Osteoblast (primary cell): ENCODE measurements at regions not wholly inside any gene's neighbourhood (a gene's known extent, or its start where the extent isn't known, plus 50 kb on each side); places are given as distances from the start of the nearest gene placed in this dataset.
A peak's percentile ranks its signal among the peaks of the same experiment; 100 is the strongest.
"Not testable (repeated sequence)": the region's sequence is repeated elsewhere in the genome, so short reads cannot be mapped to it uniquely, and the experiment has no call there.

Source experiments
- DNase-seq: peaks from one replicate; pipeline ENCODE4 v3.0.0; 2011; ENCODE audit warnings: low spot score, mixed read lengths; ENCODE audit not compliant: insufficient read length; ENCODE audit errors: missing footprints
- H2AFZ ChIP-seq: 2 replicates; pipeline ENCODE4 v1.6.0; 2011; ENCODE audit warnings: mild to moderate bottlenecking, low read length
- H3K27ac ChIP-seq: 2 replicates; pipeline ENCODE4 v1.5.1; 2011; ENCODE audit warnings: mild to moderate bottlenecking, low read depth, low read length, moderate library complexity
- H3K27me3 ChIP-seq: 2 replicates; pipeline ENCODE4 v1.6.0; 2012; ENCODE audit warnings: mild to moderate bottlenecking, control low read depth, inconsistent platforms, low read length, moderate library complexity; ENCODE audit not compliant: insufficient read depth
- H3K36me3 ChIP-seq: 2 replicates; pipeline ENCODE4 v1.5.1; 2011; ENCODE audit warnings: mild to moderate bottlenecking, low read length, control low read depth, moderate library complexity; ENCODE audit not compliant: insufficient read depth
- H3K4me1 ChIP-seq: 2 replicates; pipeline ENCODE4 v1.5.1; 2011; ENCODE audit warnings: mild to moderate bottlenecking, low read length, control low read depth, moderate library complexity; ENCODE audit not compliant: insufficient read depth
- H3K4me2 ChIP-seq: 2 replicates; pipeline ENCODE4 v1.6.0; 2011; ENCODE audit warnings: mild to moderate bottlenecking, low read length; ENCODE audit not compliant: insufficient read depth
- H3K4me3 ChIP-seq: fragments of 200-600 bp; sonication (generic); 3 replicates; pipeline ENCODE4 v1.5.1; 2012; ENCODE audit warnings: mild to moderate bottlenecking, low read length, inconsistent platforms; ENCODE audit not compliant: insufficient read depth
- H3K79me2 ChIP-seq: 2 replicates; pipeline ENCODE4 v1.6.0; 2012; ENCODE audit warnings: mild to moderate bottlenecking, low read length, control low read depth, inconsistent platforms; ENCODE audit not compliant: insufficient read depth
- H3K9me3 ChIP-seq: 2 replicates; pipeline ENCODE4 v1.5.1; 2011; ENCODE audit warnings: low read depth, low read length, control low read depth
- H4K20me1 ChIP-seq: 2 replicates; pipeline ENCODE4 v1.6.0; 2012; ENCODE audit warnings: mild to moderate bottlenecking, low read length, control low read depth; ENCODE audit not compliant: insufficient read depth
- TF ChIP-seq, protein P1 (sequence below): IDR thresholded peaks from 2 replicates; pipeline ENCODE4 v1.5.1; 2011; ENCODE audit warnings: mild to moderate bottlenecking, low read depth, low read length, moderate library complexity; ENCODE audit errors: extremely low read depth

DNA sequence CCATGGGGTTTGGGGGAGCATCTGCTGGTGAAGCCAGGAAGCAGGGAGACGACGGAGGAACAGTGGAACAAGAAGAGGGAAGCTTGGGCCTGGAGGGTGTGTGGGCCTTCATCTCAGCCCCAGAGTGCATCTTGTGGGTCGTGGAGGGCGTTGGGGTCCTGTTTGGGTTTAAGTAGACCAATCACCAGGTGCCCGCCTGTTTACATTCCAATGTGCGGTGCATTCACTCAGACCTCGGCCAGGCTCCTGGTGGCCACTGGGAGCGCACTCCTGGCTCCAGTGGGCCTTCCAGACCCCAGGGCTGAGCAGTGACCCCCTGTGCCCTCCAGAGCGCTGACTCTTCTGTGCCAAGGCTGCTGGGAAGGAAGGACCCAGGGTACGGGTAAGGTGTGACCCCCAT, 293.7 kb downstream of the NDUFA10 start:
- Histone ChIP-seq H3K36me3 (no peaks in the 10 kb centered on the region), H3K4me2 (no peak overlapping the region), H3K9me3 (no peaks in the 10 kb centered on the region), H4K20me1 (no peaks in the 10 kb centered on the region), H2AFZ (no peak overlapping the region), H3K27me3 (no peaks in the 10 kb centered on the region), H3K4me1 (no peaks in the 10 kb centered on the region), H3K4me3 (no peak overlapping the region), H3K79me2 (no peaks in the 10 kb centered on the region), H3K27ac (no peak overlapping the region)
- TF ChIP-seq, protein P1, sequence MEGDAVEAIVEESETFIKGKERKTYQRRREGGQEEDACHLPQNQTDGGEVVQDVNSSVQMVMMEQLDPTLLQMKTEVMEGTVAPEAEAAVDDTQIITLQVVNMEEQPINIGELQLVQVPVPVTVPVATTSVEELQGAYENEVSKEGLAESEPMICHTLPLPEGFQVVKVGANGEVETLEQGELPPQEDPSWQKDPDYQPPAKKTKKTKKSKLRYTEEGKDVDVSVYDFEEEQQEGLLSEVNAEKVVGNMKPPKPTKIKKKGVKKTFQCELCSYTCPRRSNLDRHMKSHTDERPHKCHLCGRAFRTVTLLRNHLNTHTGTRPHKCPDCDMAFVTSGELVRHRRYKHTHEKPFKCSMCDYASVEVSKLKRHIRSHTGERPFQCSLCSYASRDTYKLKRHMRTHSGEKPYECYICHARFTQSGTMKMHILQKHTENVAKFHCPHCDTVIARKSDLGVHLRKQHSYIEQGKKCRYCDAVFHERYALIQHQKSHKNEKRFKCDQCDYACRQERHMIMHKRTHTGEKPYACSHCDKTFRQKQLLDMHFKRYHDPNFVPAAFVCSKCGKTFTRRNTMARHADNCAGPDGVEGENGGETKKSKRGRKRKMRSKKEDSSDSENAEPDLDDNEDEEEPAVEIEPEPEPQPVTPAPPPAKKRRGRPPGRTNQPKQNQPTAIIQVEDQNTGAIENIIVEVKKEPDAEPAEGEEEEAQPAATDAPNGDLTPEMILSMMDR: no peak
- no peak for DNase-seq

GRCh38 chr2:239730897-239731296, 294.2 kb downstream of the NDUFA10 start:
- Histone ChIP-seq H2AFZ (no peak overlapping the region), H3K36me3 (no peaks in the 10 kb centered on the region), H3K4me2 (no peak overlapping the region), H4K20me1 (no peaks in the 10 kb centered on the region), H3K27ac (no peak overlapping the region), H3K9me3 (no peaks in the 10 kb centered on the region), H3K27me3 (no peaks in the 10 kb centered on the region), H3K4me1 (no peaks in the 10 kb centered on the region), H3K4me3 (no peak overlapping the region), H3K79me2 (no peaks in the 10 kb centered on the region)
- TF ChIP-seq, protein P1: no peak
- no peak for DNase-seq

DNA sequence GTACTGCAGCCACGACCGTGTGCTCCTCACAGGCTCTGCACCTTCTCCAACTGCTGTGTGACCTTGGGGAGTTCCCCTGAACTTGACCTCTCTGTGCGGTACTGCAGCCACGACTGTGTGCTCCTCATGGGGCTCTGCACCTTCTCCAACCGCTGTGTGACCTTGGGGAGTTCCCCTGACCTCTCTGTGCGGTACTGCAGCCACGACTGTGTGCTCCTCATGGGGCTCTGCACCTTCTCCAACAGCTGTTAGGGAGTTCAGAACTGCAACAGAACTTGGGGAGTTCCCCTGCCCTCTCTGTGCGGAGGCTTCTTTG, 294.6 kb downstream of the NDUFA10 start:
- not testable (repeated sequence) for H3K9me3 ChIP-seq, H3K4me1 ChIP-seq, H2AFZ ChIP-seq, DNase-seq, H3K27me3 ChIP-seq, H3K27ac ChIP-seq, H3K36me3 ChIP-seq, H4K20me1 ChIP-seq, H3K4me2 ChIP-seq, H3K4me3 ChIP-seq, H3K79me2 ChIP-seq

DNA sequence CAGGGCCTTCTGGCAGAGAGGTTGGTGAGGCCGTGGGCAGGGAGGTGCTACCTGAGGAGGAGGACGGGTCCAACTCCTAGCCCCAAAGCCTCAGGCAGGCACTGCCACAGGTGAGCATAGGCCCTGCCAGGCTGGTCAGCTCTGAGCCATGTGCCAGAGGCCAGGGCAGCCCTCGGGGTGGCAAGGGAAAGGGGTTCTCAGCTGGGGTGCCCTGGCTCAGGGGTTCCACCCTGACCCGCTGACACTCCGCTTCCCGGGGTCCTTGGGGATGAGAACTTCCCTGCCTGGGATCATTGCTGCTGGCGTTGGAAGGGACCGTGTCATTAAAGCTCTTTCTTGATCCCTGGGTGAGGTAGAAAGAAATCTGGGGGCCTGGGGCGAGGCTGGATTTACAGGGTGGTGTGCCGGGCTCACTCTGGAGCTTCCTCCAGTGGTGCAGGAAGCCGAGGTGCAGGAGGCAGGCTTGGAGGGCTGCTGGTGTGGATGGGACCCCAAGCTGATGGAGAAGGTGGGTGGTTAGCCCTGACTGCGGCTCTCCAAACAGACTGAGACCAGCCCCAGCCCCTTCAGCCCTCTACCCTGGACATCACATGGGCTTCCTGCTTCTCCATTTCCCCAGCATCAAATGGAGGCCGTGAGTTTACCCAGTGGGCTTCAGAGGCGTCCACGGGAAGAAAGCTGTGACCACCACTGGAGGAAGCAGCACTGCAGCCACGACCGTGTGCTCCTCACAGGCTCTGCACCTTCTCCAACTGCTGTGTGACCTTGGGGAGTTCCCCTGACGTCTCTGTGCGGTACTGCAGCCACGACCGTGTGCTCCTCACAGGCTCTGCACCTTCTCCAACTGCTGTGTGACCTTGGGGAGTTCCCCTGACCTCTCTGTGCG, 295.2 kb downstream of the NDUFA10 start:
- no peak overlapping the region for H3K4me3 ChIP-seq
- H2AFZ ChIP-seq: no peak overlapping the region
- H3K4me1 ChIP-seq: no peaks in the 10 kb centered on the region
- H3K27ac ChIP-seq: no peak overlapping the region
- H3K9me3 ChIP-seq: no peaks in the 10 kb centered on the region
- H3K4me2 ChIP-seq: no peak overlapping the region
- H3K79me2 ChIP-seq: no peaks in the 10 kb centered on the region
- no peaks in the 10 kb centered on the region for H3K36me3 ChIP-seq
- H3K27me3 ChIP-seq: no peaks in the 10 kb centered on the region
- DNase-seq: peak; percentile 77
- TF ChIP-seq, protein P1: no peak
- no peaks in the 10 kb centered on the region for H4K20me1 ChIP-seq
